SK-N-MC (cell line): ENCODE measurements at regions not wholly inside any gene's neighbourhood (a gene's known extent, or its start where the extent isn't known, plus 50 kb on each side); places are given as distances from the start of the nearest gene placed in this dataset.

ENCODE experiments used
- DNase-seq: peaks from one replicate; pipeline ENCODE4 v3.0.0-alpha.2; 2011; ENCODE audit warnings: low read depth, low spot score
- H3K27ac ChIP-seq: fragments of 200-600 bp; sonication (generic); 2 replicates; pipeline ENCODE4 v1.5.1; 2016; ENCODE audit warnings: mixed run types
- H3K36me3 ChIP-seq: fragments of 200-600 bp; sonication (generic); 2 replicates; pipeline ENCODE4 v1.6.1; 2017; ENCODE audit warnings: antibody characterized with exemption, low read length, mixed read lengths; ENCODE audit not compliant: insufficient read depth
- H3K4me3 ChIP-seq: fragments of 200-600 bp; sonication (generic); 2 replicates; pipeline ENCODE4 v1.5.1; 2016
- H3K9ac ChIP-seq: fragments of 200-600 bp; sonication (generic); 2 replicates; pipeline ENCODE4 v1.8.0; 2017; ENCODE audit warnings: mixed run types, mixed read lengths; ENCODE audit not compliant: insufficient read length
- H3K9me3 ChIP-seq: fragments of 200-600 bp; sonication (generic); 2 replicates; pipeline ENCODE4 v1.6.1; 2017; ENCODE audit warnings: low read depth, mild to moderate bottlenecking, antibody characterized with exemption, low read length, moderate library complexity, mixed read lengths
- EZH2 ChIP-seq: fragments of 200-600 bp; sonication (generic); IDR thresholded peaks from one replicate; pipeline ENCODE4 v1.6.1; 2017; ENCODE audit warnings: antibody characterized with exemption
- FOXP2 ChIP-seq: optimal IDR thresholded peaks from 2 replicates; pipeline ENCODE3; 2011; ENCODE audit warnings: mild to moderate bottlenecking, moderate library complexity; ENCODE audit not compliant: insufficient read depth; ENCODE audit errors: extremely low read length, control extremely low read depth
- POLR2AphosphoS5 ChIP-seq: IDR thresholded peaks from 2 replicates; pipeline ENCODE4 v1.6.1; 2012; ENCODE audit warnings: mild to moderate bottlenecking, low read depth, low read length, borderline replicate concordance

- H3K4me3 ChIP-seq: no peak overlapping the region
- no peaks in the 10 kb centered on the region for H3K9me3 ChIP-seq
- no peak for TF ChIP-seq FOXP2
- TF ChIP-seq POLR2AphosphoS5: no peak
- no peak for TF ChIP-seq EZH2
- H3K9ac ChIP-seq: no peak overlapping the region
- H3K27ac ChIP-seq: no peak overlapping the region
- no peak for DNase-seq
- H3K36me3 ChIP-seq: no peaks in the 10 kb centered on the region
Observed at GRCh38 chr14:34180869-34181268, 230.0 kb upstream of the EGLN3 start.

- Histone ChIP-seq H3K36me3 (no peaks in the 10 kb centered on the region), H3K9ac (no peak overlapping the region), H3K9me3 (no peaks in the 10 kb centered on the region), H3K4me3 (no peak overlapping the region), H3K27ac (no peak overlapping the region)
- TF ChIP-seq FOXP2 (no peak), POLR2AphosphoS5 (no peak), EZH2 (no peak)
- DNase-seq: no peak
Observed at GRCh38 chr14:34180434-34180833, 229.6 kb upstream of the EGLN3 start.

GRCh38 chr14:34179727-34180126, 228.9 kb upstream of the EGLN3 start:
- DNase-seq: no peak
- Histone ChIP-seq H3K4me3 (no peak overlapping the region), H3K36me3 (no peaks in the 10 kb centered on the region), H3K27ac (no peak overlapping the region), H3K9me3 (no peaks in the 10 kb centered on the region), H3K9ac (no peak overlapping the region)
- no peak for TF ChIP-seq POLR2AphosphoS5
- no peak for TF ChIP-seq FOXP2
- TF ChIP-seq EZH2: no peak

- no peak for DNase-seq
- Histone ChIP-seq H3K9ac (no peak overlapping the region), H3K36me3 (no peaks in the 10 kb centered on the region), H3K4me3 (no peak overlapping the region), H3K27ac (no peak overlapping the region), H3K9me3 (no peaks in the 10 kb centered on the region)
- TF ChIP-seq POLR2AphosphoS5 (no peak), EZH2 (no peak), FOXP2 (no peak)
Observed at GRCh38 chr14:34177466-34177865, 226.6 kb upstream of the EGLN3 start.

GRCh38 chr14:34175574-34175973, 224.7 kb upstream of the EGLN3 start:
- H3K9ac ChIP-seq: no peak overlapping the region
- H3K9me3 ChIP-seq: no peaks in the 10 kb centered on the region
- no peak overlapping the region for H3K4me3 ChIP-seq
- DNase-seq: no peak
- H3K27ac ChIP-seq: no peak overlapping the region
- no peaks in the 10 kb centered on the region for H3K36me3 ChIP-seq
- TF ChIP-seq EZH2 (no peak), FOXP2 (no peak), POLR2AphosphoS5 (no peak)

GRCh38 chr14:34174973-34175372, 224.1 kb upstream of the EGLN3 start:
- no peaks in the 10 kb centered on the region for H3K36me3 ChIP-seq
- H3K27ac ChIP-seq: no peak overlapping the region
- TF ChIP-seq POLR2AphosphoS5 (no peak), EZH2 (no peak), FOXP2 (no peak)
- H3K9me3 ChIP-seq: no peaks in the 10 kb centered on the region
- H3K4me3 ChIP-seq: no peak overlapping the region
- no peak overlapping the region for H3K9ac ChIP-seq
- no peak for DNase-seq

GRCh38 chr14:34173916-34174315, 223.0 kb upstream of the EGLN3 start:
- TF ChIP-seq FOXP2 (no peak), POLR2AphosphoS5 (no peak), EZH2 (no peak)
- no peaks in the 10 kb centered on the region for H3K9me3 ChIP-seq
- no peak overlapping the region for H3K4me3 ChIP-seq
- no peaks in the 10 kb centered on the region for H3K36me3 ChIP-seq
- no peak overlapping the region for H3K9ac ChIP-seq
- DNase-seq: no peak
- no peak overlapping the region for H3K27ac ChIP-seq

- Histone ChIP-seq H3K4me3 (no peak overlapping the region), H3K36me3 (no peaks in the 10 kb centered on the region), H3K9me3 (no peaks in the 10 kb centered on the region), H3K9ac (no peak overlapping the region), H3K27ac (no peak overlapping the region)
- TF ChIP-seq POLR2AphosphoS5: no peak
- TF ChIP-seq EZH2: no peak
- TF ChIP-seq FOXP2: no peak
- no peak for DNase-seq
Observed at GRCh38 chr14:34172550-34173368, 221.9 kb upstream of the EGLN3 start.

GRCh38 chr14:34172173-34172451, 221.2 kb upstream of the EGLN3 start:
- H3K27ac ChIP-seq: no peak overlapping the region

More at GRCh38 chr14:34172173-34172451, 221.2 kb upstream of the EGLN3 start:
- no peak for DNase-seq
- H3K9ac ChIP-seq: no peak overlapping the region
- TF ChIP-seq FOXP2 (no peak), EZH2 (no peak), POLR2AphosphoS5 (no peak)
- H3K9me3 ChIP-seq: no peaks in the 10 kb centered on the region
- H3K4me3 ChIP-seq: no peak overlapping the region
- H3K36me3 ChIP-seq: no peaks in the 10 kb centered on the region
